ENCODE measurements at regions not wholly inside any gene's neighbourhood (a gene's known extent, or its start where the extent isn't known, plus 50 kb on each side); places are given as distances from the start of the nearest gene placed in this dataset.

DNA sequence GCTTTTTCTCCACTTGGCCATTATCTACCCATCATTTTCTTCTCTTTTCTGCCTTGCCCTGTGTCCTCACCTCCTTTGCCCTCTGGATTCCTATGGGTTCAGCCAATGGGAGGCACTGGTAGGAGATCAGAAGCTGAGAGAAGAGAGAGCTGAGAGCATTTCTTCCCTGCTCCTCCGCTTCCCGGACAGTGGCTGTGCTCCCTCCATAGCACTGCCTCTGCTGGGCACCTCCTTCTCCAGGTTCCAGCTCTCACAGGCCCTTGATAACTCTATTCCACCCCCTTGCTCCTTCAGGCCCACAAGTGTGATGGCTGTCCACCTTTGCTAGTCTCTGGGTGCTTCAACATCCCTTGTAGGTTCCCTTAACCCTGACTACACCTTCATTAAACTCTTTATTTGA lies 79.6 kb downstream of the LSM5 start:
- H3K4me2 ChIP-seq (ENCODE audit: control insufficient read depth, extremely low read depth, insufficient read depth, low read depth, low read length): no peak overlapping the region
- H3K36me3 ChIP-seq (ENCODE audit: control insufficient read depth in 2 of 2, extremely low read depth in 1 of 2, insufficient read depth in 2 of 2, low read length in 2 of 2): no peaks in the 10 kb centered on the region
- H3K9me3 ChIP-seq (ENCODE audit: control insufficient read depth, low read depth, low read length): no peaks in the 10 kb centered on the region
- no peaks in the 10 kb centered on the region for H3K9me1 ChIP-seq (ENCODE audit: control insufficient read depth, extremely low read depth, insufficient read depth, low read length)
- H3K4me3 ChIP-seq (ENCODE audit: control insufficient read depth in 2 of 3, extremely low read depth in 1 of 3, insufficient read depth in 2 of 3, low read depth in 1 of 3, low read length in 3 of 3): no peak overlapping the region
- H2AFZ ChIP-seq (ENCODE audit: control insufficient read depth, low read length): no peak overlapping the region
- H3K9ac ChIP-seq (ENCODE audit: control insufficient read depth, extremely low read depth, insufficient read depth, low read length): no peak overlapping the region
- H3K4me1 ChIP-seq (ENCODE audit: control insufficient read depth, extremely low read depth, insufficient read depth, low read length): peaks cover under 1% of the 10 kb centered on the region
- DNase-seq (ENCODE audit: low read depth, low spot score) (no peak), FAIRE-seq (no peak)
- TF ChIP-seq EZH2 (IDR thresholded peaks at IDR 0.05; ENCODE audit: low read length): no peak
- TF ChIP-seq, protein P1, sequence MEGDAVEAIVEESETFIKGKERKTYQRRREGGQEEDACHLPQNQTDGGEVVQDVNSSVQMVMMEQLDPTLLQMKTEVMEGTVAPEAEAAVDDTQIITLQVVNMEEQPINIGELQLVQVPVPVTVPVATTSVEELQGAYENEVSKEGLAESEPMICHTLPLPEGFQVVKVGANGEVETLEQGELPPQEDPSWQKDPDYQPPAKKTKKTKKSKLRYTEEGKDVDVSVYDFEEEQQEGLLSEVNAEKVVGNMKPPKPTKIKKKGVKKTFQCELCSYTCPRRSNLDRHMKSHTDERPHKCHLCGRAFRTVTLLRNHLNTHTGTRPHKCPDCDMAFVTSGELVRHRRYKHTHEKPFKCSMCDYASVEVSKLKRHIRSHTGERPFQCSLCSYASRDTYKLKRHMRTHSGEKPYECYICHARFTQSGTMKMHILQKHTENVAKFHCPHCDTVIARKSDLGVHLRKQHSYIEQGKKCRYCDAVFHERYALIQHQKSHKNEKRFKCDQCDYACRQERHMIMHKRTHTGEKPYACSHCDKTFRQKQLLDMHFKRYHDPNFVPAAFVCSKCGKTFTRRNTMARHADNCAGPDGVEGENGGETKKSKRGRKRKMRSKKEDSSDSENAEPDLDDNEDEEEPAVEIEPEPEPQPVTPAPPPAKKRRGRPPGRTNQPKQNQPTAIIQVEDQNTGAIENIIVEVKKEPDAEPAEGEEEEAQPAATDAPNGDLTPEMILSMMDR (optimal IDR thresholded peaks at IDR 0.05 in 1 of 3, IDR thresholded peaks at IDR 0.05 in 1 of 3, conservative IDR thresholded peaks at IDR 0.05 in 1 of 3; ENCODE audit: extremely low read depth in 1 of 3, insufficient read depth in 2 of 3, low read length in 3 of 3): no peak
- no peaks in the 10 kb centered on the region for H3K79me2 ChIP-seq (ENCODE audit: control insufficient read depth, insufficient read depth, low read length)
- dilution Hi-C loops (cut with MboI; ENCODE audit: extremely low pct_ligation_motif_present, low sequenced_read_pairs): no loop called here
- no peaks in the 10 kb centered on the region for H4K20me1 ChIP-seq (ENCODE audit: control insufficient read depth, extremely low read depth, insufficient read depth, low read length)
- H3K27me3 ChIP-seq (ENCODE audit: control insufficient read depth, extremely low read depth, insufficient read depth, low read length): no peaks in the 10 kb centered on the region
- H3K27ac ChIP-seq (ENCODE audit: control insufficient read depth, insufficient read depth, low read length): no peak overlapping the region

DNA sequence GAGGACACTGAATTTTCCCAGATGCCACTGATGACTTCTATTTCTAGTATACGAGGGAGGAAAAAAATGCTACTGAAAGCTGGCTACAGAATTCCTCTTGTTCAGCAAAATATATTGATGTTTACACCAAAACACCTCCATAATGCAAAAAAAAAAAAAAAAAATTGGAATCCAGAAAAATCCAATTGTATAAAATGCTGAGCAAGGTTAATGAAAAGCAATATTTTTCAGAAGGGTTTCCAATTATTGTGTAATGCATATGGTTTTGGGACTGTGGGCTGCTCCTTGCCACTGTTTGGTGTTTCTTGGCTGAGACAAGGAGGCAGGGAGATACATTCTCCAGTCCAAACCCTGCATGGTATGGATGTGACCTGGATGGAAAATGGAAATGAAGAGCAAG lies 83.8 kb downstream of the LSM5 start:
- no peak for FAIRE-seq
- H3K4me3 ChIP-seq (ENCODE audit: control insufficient read depth in 2 of 3, extremely low read depth in 1 of 3, insufficient read depth in 2 of 3, low read depth in 1 of 3, low read length in 3 of 3): no peak overlapping the region
- no peak overlapping the region for H2AFZ ChIP-seq (ENCODE audit: control insufficient read depth, low read length)
- no peak overlapping the region for H3K9ac ChIP-seq (ENCODE audit: control insufficient read depth, extremely low read depth, insufficient read depth, low read length)
- DNase-seq (ENCODE audit: low read depth, low spot score): no peak
- H3K27me3 ChIP-seq (ENCODE audit: control insufficient read depth, extremely low read depth, insufficient read depth, low read length): no peaks in the 10 kb centered on the region
- no peaks in the 10 kb centered on the region for H3K9me1 ChIP-seq (ENCODE audit: control insufficient read depth, extremely low read depth, insufficient read depth, low read length)
- H4K20me1 ChIP-seq (ENCODE audit: control insufficient read depth, extremely low read depth, insufficient read depth, low read length): no peaks in the 10 kb centered on the region
- no peak overlapping the region for H3K4me2 ChIP-seq (ENCODE audit: control insufficient read depth, extremely low read depth, insufficient read depth, low read depth, low read length)
- dilution Hi-C loops (cut with MboI; ENCODE audit: extremely low pct_ligation_motif_present, low sequenced_read_pairs): no loop called here
- no peak overlapping the region for H3K27ac ChIP-seq (ENCODE audit: control insufficient read depth, insufficient read depth, low read length)
- no peaks in the 10 kb centered on the region for H3K4me1 ChIP-seq (ENCODE audit: control insufficient read depth, extremely low read depth, insufficient read depth, low read length)
- H3K9me3 ChIP-seq (ENCODE audit: control insufficient read depth, low read depth, low read length): no peaks in the 10 kb centered on the region
- no peaks in the 10 kb centered on the region for H3K79me2 ChIP-seq (ENCODE audit: control insufficient read depth, insufficient read depth, low read length)
- no peaks in the 10 kb centered on the region for H3K36me3 ChIP-seq (ENCODE audit: control insufficient read depth in 2 of 2, extremely low read depth in 1 of 2, insufficient read depth in 2 of 2, low read length in 2 of 2)
- TF ChIP-seq EZH2 (IDR thresholded peaks at IDR 0.05; ENCODE audit: low read length): no peak
- TF ChIP-seq, protein P1 (optimal IDR thresholded peaks at IDR 0.05 in 1 of 3, IDR thresholded peaks at IDR 0.05 in 1 of 3, conservative IDR thresholded peaks at IDR 0.05 in 1 of 3; ENCODE audit: extremely low read depth in 1 of 3, insufficient read depth in 2 of 3, low read length in 3 of 3): no peak
